ENCODE measurements at regions not wholly inside any gene's neighbourhood (a gene's known extent, or its start where the extent isn't known, plus 50 kb on each side); places are given as distances from the start of the nearest gene placed in this dataset.
A peak's percentile ranks its signal among the peaks of the same experiment; 100 is the strongest.

DNA sequence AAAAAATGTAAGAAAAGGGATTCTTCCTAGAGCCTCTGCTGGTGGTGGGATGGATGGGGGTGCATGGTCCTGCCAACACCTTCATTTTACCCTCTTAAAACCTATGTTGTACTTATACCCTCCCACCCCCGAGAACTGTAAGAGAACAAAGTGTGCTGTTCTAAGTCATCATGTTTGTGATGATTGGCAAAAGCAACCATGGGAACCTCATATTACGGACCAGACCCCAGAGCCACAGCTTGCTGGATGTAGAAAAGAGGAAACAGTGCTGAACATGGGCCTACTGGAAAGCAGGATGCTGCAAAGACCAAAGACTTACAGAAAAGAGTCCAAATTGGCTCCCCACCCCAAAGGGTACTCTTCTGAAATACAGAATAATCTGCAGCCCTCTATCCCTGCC is 311.2 kb downstream of the DUSP6 start:
- POLR2A ChIA-PET: no interaction called here
- H3K27me3 ChIP-seq (replicated peaks in 2 of 5; ENCODE audit: control insufficient read depth in 4 of 5, insufficient read depth in 5 of 5, low read length in 4 of 5): no peaks in the 10 kb centered on the region

GRCh38 chr12:89040146-89040964 is 311.9 kb downstream of the DUSP6 start:
- CTCF ChIA-PET: interaction anchor here (0.7 to 3.0 kb wide), 6 partner anchors 19 to 421 kb away, joined by 3 to 10 read pairs (median 4); no protein-coding TSS in a partner anchor
- DNase-seq: peak; percentile 84 to 97 (median 95)
- WGBS (ENCODE audit: insufficient coverage): 10% methylated on average over 10 of the region's 10 CpGs

More for the DNA sequence above, 311.2 kb downstream of the DUSP6 start:
- no peak overlapping the region for H3K27ac ChIP-seq (ENCODE audit: insufficient read depth in 1 of 2, low read depth in 1 of 2, low read length in 2 of 2, poor library complexity in 1 of 2, severe bottlenecking in 2 of 2)
- 25% methylated on average over 1 of the region's 2 CpGs for WGBS (ENCODE audit: insufficient coverage)
- peaks cover 8 to 43% (median 39%) of the 10 kb centered on the region in 4 experiments for H3K4me1 ChIP-seq (ENCODE audit: control extremely low read depth in 1 of 4, control insufficient read depth in 4 of 4, insufficient read depth in 4 of 4, low read length in 3 of 4)
- DNase-seq: peak; percentile 36 to 91 (median 89)
- no peaks in the 10 kb centered on the region for H3K36me3 ChIP-seq (ENCODE audit: control insufficient read depth in 4 of 4, insufficient read depth in 4 of 4, low read length in 3 of 4)
- H3K4me3 ChIP-seq (ENCODE audit: control insufficient read depth in 1 of 7, extremely low read depth in 1 of 7, insufficient read depth in 4 of 7, low read depth in 2 of 7, low read length in 6 of 7): no peak overlapping the region
- CTCF ChIA-PET: interaction anchor here (0.9 to 3.0 kb wide), 4 partner anchors 22 to 421 kb away, joined by 3 to 10 read pairs (median 8); no protein-coding TSS in a partner anchor
- H3K9me3 ChIP-seq (ENCODE audit: control extremely low read depth in 1 of 5, control insufficient read depth in 4 of 5, insufficient read depth in 2 of 5, low read depth in 1 of 5, low read length in 4 of 5): no peaks in the 10 kb centered on the region

GRCh38 chr12:89038831-89039512 is 313.3 kb downstream of the DUSP6 start:
- CTCF ChIA-PET: interaction anchor here (0.6 to 2.9 kb wide), 11 partner anchors 8 to 423 kb away, joined by 3 to 10 read pairs (median 5); no protein-coding TSS in a partner anchor
- WGBS (ENCODE audit: insufficient coverage): 94% methylated on average over 3 of the region's 4 CpGs
- Histone ChIP-seq H3K36me3 (ENCODE audit: control insufficient read depth in 4 of 4, insufficient read depth in 4 of 4, low read length in 3 of 4) (no peaks in the 10 kb centered on the region), H3K27ac (ENCODE audit: insufficient read depth in 1 of 2, low read depth in 1 of 2, low read length in 2 of 2, poor library complexity in 1 of 2, severe bottlenecking in 2 of 2) (no peak overlapping the region), H3K27me3 (replicated peaks in 2 of 5; ENCODE audit: control insufficient read depth in 4 of 5, insufficient read depth in 5 of 5, low read length in 4 of 5) (no peaks in the 10 kb centered on the region), H3K9me3 (ENCODE audit: control extremely low read depth in 1 of 5, control insufficient read depth in 4 of 5, insufficient read depth in 2 of 5, low read depth in 1 of 5, low read length in 4 of 5) (no peaks in the 10 kb centered on the region), H3K4me3 (ENCODE audit: control insufficient read depth in 1 of 7, extremely low read depth in 1 of 7, insufficient read depth in 4 of 7, low read depth in 2 of 7, low read length in 6 of 7) (peak overlapping the region in 1 of 7 experiments; percentile 4), H3K4me1 (ENCODE audit: control extremely low read depth in 1 of 4, control insufficient read depth in 4 of 4, insufficient read depth in 4 of 4, low read length in 3 of 4) (peaks cover 8 to 43% (median 39%) of the 10 kb centered on the region in 4 experiments)
- POLR2A ChIA-PET: interaction anchor here (0.5 to 0.7 kb wide), 2 partner anchors 239 to 995 kb away, joined by 3 to 9 read pairs; no protein-coding TSS in a partner anchor
- peak in 2 of 3 donors; percentile 34 to 57 for DNase-seq

More at GRCh38 chr12:89040146-89040964, 311.9 kb downstream of the DUSP6 start:
- no peaks in the 10 kb centered on the region for H3K27me3 ChIP-seq (replicated peaks in 2 of 5; ENCODE audit: control insufficient read depth in 4 of 5, insufficient read depth in 5 of 5, low read length in 4 of 5)
- peaks cover 8 to 43% (median 39%) of the 10 kb centered on the region in 4 experiments for H3K4me1 ChIP-seq (ENCODE audit: control extremely low read depth in 1 of 4, control insufficient read depth in 4 of 4, insufficient read depth in 4 of 4, low read length in 3 of 4)
- H3K9me3 ChIP-seq (ENCODE audit: control extremely low read depth in 1 of 5, control insufficient read depth in 4 of 5, insufficient read depth in 2 of 5, low read depth in 1 of 5, low read length in 4 of 5): no peaks in the 10 kb centered on the region
- H3K4me3 ChIP-seq (ENCODE audit: control insufficient read depth in 1 of 7, extremely low read depth in 1 of 7, insufficient read depth in 4 of 7, low read depth in 2 of 7, low read length in 6 of 7): peak overlapping the region in 1 of 7 experiments; percentile 23
- POLR2A ChIA-PET: interaction anchor here (0.7 kb wide), 1 partner anchor 195 kb away, joined by 3 read pairs; no protein-coding TSS in a partner anchor
- peak overlapping the region; percentile 29 to 57 for H3K27ac ChIP-seq (ENCODE audit: insufficient read depth in 1 of 2, low read depth in 1 of 2, low read length in 2 of 2, poor library complexity in 1 of 2, severe bottlenecking in 2 of 2)
- H3K36me3 ChIP-seq (ENCODE audit: control insufficient read depth in 4 of 4, insufficient read depth in 4 of 4, low read length in 3 of 4): no peaks in the 10 kb centered on the region

DNA sequence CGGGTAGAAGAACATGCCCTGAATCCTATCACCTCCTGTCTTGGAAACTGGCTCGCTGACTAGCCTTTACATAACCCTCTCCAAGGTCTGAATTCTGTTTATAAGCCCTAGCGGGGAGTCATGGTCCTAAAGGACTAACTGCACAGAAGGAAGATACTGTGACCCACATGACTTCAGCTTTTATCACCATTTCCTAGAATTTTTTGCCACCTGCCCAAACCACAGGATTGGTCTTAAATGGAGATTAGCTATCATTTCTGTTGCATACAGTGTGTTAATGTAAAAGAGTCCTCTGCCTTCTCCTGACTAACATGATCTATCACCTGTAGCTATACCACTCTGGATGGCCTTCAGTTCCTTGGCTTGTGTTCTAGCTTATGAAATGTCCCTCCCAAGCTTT is 319.2 kb downstream of the DUSP6 start:
- ChIA-PET CTCF (interaction anchor here (0.9 to 4.8 kb wide), 7 partner anchors 9 to 429 kb away, joined by 3 to 18 read pairs (median 4); no protein-coding TSS in a partner anchor), POLR2A (no interaction called here)

DNA sequence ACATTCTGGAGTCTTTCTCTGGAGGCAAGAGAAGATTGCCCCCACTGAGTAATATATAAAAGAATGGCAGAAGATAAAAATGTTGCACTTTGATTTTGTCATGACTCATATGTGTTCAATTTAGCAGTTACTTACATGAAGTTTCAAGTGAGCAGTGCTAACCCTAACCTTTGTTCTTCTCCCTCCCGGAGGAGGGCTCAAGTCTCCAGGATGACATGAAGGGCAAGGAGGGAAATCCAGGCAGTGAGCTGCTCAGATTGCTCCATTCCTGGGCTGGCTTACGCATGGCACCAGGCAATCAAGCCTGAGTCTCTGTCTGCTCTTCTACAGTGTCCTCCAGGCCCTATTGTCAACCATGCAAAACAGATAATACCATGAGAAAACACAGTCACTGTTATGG is 322.3 kb downstream of the DUSP6 start:
- Histone ChIP-seq H3K36me3 (ENCODE audit: control insufficient read depth in 4 of 4, insufficient read depth in 4 of 4, low read length in 3 of 4) (no peaks in the 10 kb centered on the region), H3K9me3 (ENCODE audit: control extremely low read depth in 1 of 5, control insufficient read depth in 4 of 5, insufficient read depth in 2 of 5, low read depth in 1 of 5, low read length in 4 of 5) (no peaks in the 10 kb centered on the region)
- WGBS (ENCODE audit: insufficient coverage): 100% methylated on average over 1 of the region's 2 CpGs

More for the DNA sequence above, 319.2 kb downstream of the DUSP6 start:
- Histone ChIP-seq H3K36me3 (ENCODE audit: control insufficient read depth in 4 of 4, insufficient read depth in 4 of 4, low read length in 3 of 4) (no peaks in the 10 kb centered on the region), H3K27ac (ENCODE audit: insufficient read depth in 1 of 2, low read depth in 1 of 2, low read length in 2 of 2, poor library complexity in 1 of 2, severe bottlenecking in 2 of 2) (no peak overlapping the region), H3K27me3 (replicated peaks in 2 of 5; ENCODE audit: control insufficient read depth in 4 of 5, insufficient read depth in 5 of 5, low read length in 4 of 5) (no peaks in the 10 kb centered on the region), H3K4me1 (ENCODE audit: control extremely low read depth in 1 of 4, control insufficient read depth in 4 of 4, insufficient read depth in 4 of 4, low read length in 3 of 4) (peaks cover 0 to 7% (median 2%) of the 10 kb centered on the region in 4 experiments), H3K9me3 (ENCODE audit: control extremely low read depth in 1 of 5, control insufficient read depth in 4 of 5, insufficient read depth in 2 of 5, low read depth in 1 of 5, low read length in 4 of 5) (no peaks in the 10 kb centered on the region), H3K4me3 (ENCODE audit: control insufficient read depth in 1 of 7, extremely low read depth in 1 of 7, insufficient read depth in 4 of 7, low read depth in 2 of 7, low read length in 6 of 7) (no peak overlapping the region)
- no peak for DNase-seq
- WGBS (ENCODE audit: insufficient coverage): 100% methylated on average over 2 of the region's 3 CpGs

DNA sequence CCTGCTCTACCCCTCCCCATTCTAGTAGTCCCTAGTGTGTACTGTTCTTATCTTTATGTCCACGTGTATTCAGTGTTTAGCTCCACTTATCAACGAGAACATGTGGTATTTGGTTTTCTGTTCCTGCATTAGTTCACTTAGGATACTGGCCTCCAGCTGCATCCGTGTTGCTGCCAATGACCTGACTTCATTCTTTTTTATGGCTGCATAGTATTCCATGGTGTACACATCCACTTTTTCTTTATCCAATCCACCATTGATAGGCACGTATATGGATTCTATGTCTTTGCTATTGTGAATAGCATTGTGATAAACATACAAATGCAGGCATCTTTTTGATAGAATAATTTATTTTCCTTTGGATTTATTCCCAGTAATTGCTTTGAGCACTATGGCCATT is 327.7 kb downstream of the DUSP6 start:
- Histone ChIP-seq H3K27ac (ENCODE audit: insufficient read depth in 1 of 2, low read depth in 1 of 2, low read length in 2 of 2, poor library complexity in 1 of 2, severe bottlenecking in 2 of 2) (no peak overlapping the region), H3K9me3 (ENCODE audit: control extremely low read depth in 1 of 5, control insufficient read depth in 4 of 5, insufficient read depth in 2 of 5, low read depth in 1 of 5, low read length in 4 of 5) (no peaks in the 10 kb centered on the region), H3K4me3 (ENCODE audit: control insufficient read depth in 1 of 7, extremely low read depth in 1 of 7, insufficient read depth in 4 of 7, low read depth in 2 of 7, low read length in 6 of 7) (no peak overlapping the region), H3K36me3 (ENCODE audit: control insufficient read depth in 4 of 4, insufficient read depth in 4 of 4, low read length in 3 of 4) (no peaks in the 10 kb centered on the region), H3K4me1 (ENCODE audit: control extremely low read depth in 1 of 4, control insufficient read depth in 4 of 4, insufficient read depth in 4 of 4, low read length in 3 of 4) (peaks cover 0 to 12% (median 5%) of the 10 kb centered on the region in 4 experiments), H3K27me3 (replicated peaks in 2 of 5; ENCODE audit: control insufficient read depth in 4 of 5, insufficient read depth in 5 of 5, low read length in 4 of 5) (no peaks in the 10 kb centered on the region)
- no peak for DNase-seq
- WGBS (ENCODE audit: insufficient coverage): 95% methylated on average over 3 of the region's 4 CpGs
- ChIA-PET POLR2A (no interaction called here), CTCF (interaction anchor here (0.7 to 2.2 kb wide), 5 partner anchors 9 to 449 kb away, joined by 3 to 7 read pairs (median 4); no protein-coding TSS in a partner anchor)

More for the DNA sequence above, 322.3 kb downstream of the DUSP6 start:
- Histone ChIP-seq H3K4me1 (ENCODE audit: control extremely low read depth in 1 of 4, control insufficient read depth in 4 of 4, insufficient read depth in 4 of 4, low read length in 3 of 4) (peaks cover 0 to 6% (median 0%) of the 10 kb centered on the region in 4 experiments), H3K4me3 (ENCODE audit: control insufficient read depth in 1 of 7, extremely low read depth in 1 of 7, insufficient read depth in 4 of 7, low read depth in 2 of 7, low read length in 6 of 7) (no peak overlapping the region), H3K27ac (ENCODE audit: insufficient read depth in 1 of 2, low read depth in 1 of 2, low read length in 2 of 2, poor library complexity in 1 of 2, severe bottlenecking in 2 of 2) (no peak overlapping the region), H3K27me3 (replicated peaks in 2 of 5; ENCODE audit: control insufficient read depth in 4 of 5, insufficient read depth in 5 of 5, low read length in 4 of 5) (no peaks in the 10 kb centered on the region)
- POLR2A ChIA-PET: no interaction called here
- no peak for DNase-seq
- CTCF ChIA-PET: interaction anchor here (1.2 to 4.8 kb wide), 3 partner anchors 10 to 432 kb away, joined by 4 to 19 read pairs (median 18); no protein-coding TSS in a partner anchor
